Liver (tissue), 1 donor: ENCODE measurements at regions not wholly inside any gene's neighbourhood (a gene's known extent, or its start where the extent isn't known, plus 50 kb on each side); places are given as distances from the start of the nearest gene placed in this dataset.

Experiments
- ATF3 ChIP-seq: IDR thresholded peaks from 2 replicates; pipeline ENCODE4 v1.6.1; 2016; ENCODE audit warnings: antibody characterized with exemption
- SP1 ChIP-seq: IDR thresholded peaks from 2 replicates; pipeline ENCODE4 v1.6.1; 2018; ENCODE audit warnings: antibody characterized with exemption, mild to moderate bottlenecking
- donor health status: healthy.

- TF ChIP-seq SP1 (no peak), ATF3 (no peak)
Observed at GRCh38 chr5:144971108-144971850, 800.6 kb downstream of the KCTD16 start.
